NCI-H146 treated with DMSO at 0.1 percent for 48 hours (cell line): ENCODE measurements at regions not wholly inside any gene's neighbourhood (a gene's known extent, or its start where the extent isn't known, plus 50 kb on each side); places are given as distances from the start of the nearest gene placed in this dataset.

Experiments used
- DNase-seq: peaks from one replicate; lab custom pipeline; 2025; ENCODE audit not compliant: unreplicated experiment; lab: John Stamatoyannopoulos, UW

GRCh38 chr3:178443634-178444033, 92.6 kb upstream of the KCNMB2 start:
- no peak for DNase-seq

GRCh38 chr3:178445139-178445538, 91.1 kb upstream of the KCNMB2 start:
- DNase-seq: no peak

GRCh38 chr3:178446059-178446458, 90.2 kb upstream of the KCNMB2 start:
- DNase-seq: no peak

- DNase-seq: no peak
These were observed 85.8 kb upstream of the KCNMB2 start for GRCh38 chr3:178450476-178450875.

GRCh38 chr3:178451799-178452198, 84.4 kb upstream of the KCNMB2 start:
- DNase-seq: no peak

- DNase-seq: no peak
These were observed 81.5 kb upstream of the KCNMB2 start for GRCh38 chr3:178454726-178455125.

GRCh38 chr3:178455226-178455625, 81.0 kb upstream of the KCNMB2 start:
- DNase-seq: no peak

- no peak for DNase-seq
These were observed 80.3 kb upstream of the KCNMB2 start for GRCh38 chr3:178455946-178456345.

GRCh38 chr3:178456621-178457285, 79.5 kb upstream of the KCNMB2 start:
- no peak for DNase-seq

GRCh38 chr3:178457511-178457910, 78.7 kb upstream of the KCNMB2 start:
- DNase-seq: no peak

- DNase-seq: no peak
These were observed 77.8 kb upstream of the KCNMB2 start for GRCh38 chr3:178458313-178459037.

GRCh38 chr3:178459038-178459410, 77.2 kb upstream of the KCNMB2 start:
- DNase-seq: no peak

GRCh38 chr3:178465260-178466180, 70.7 kb upstream of the KCNMB2 start:
- no peak for DNase-seq

- no peak for DNase-seq
These were observed 63.3 kb upstream of the KCNMB2 start for GRCh38 chr3:178472941-178473340.

- no peak for DNase-seq
These were observed 61.7 kb upstream of the KCNMB2 start for GRCh38 chr3:178474526-178474925.

- DNase-seq: no peak
These were observed 61.2 kb upstream of the KCNMB2 start for GRCh38 chr3:178475062-178475461.

GRCh38 chr3:178476886-178477285, 59.4 kb upstream of the KCNMB2 start:
- DNase-seq: no peak

GRCh38 chr3:178479446-178479845, 56.8 kb upstream of the KCNMB2 start:
- no peak for DNase-seq

- DNase-seq: no peak
These were observed 56.4 kb upstream of the KCNMB2 start for GRCh38 chr3:178479860-178480259.

GRCh38 chr3:178480274-178480673, 56.0 kb upstream of the KCNMB2 start:
- no peak for DNase-seq

GRCh38 chr3:178480795-178481194, 55.4 kb upstream of the KCNMB2 start:
- no peak for DNase-seq

- no peak for DNase-seq
These were observed 53.3 kb upstream of the KCNMB2 start for GRCh38 chr3:178482981-178483380.
